ENCODE measurements at regions not wholly inside any gene's neighbourhood (a gene's known extent, or its start where the extent isn't known, plus 50 kb on each side); places are given as distances from the start of the nearest gene placed in this dataset.

DNA sequence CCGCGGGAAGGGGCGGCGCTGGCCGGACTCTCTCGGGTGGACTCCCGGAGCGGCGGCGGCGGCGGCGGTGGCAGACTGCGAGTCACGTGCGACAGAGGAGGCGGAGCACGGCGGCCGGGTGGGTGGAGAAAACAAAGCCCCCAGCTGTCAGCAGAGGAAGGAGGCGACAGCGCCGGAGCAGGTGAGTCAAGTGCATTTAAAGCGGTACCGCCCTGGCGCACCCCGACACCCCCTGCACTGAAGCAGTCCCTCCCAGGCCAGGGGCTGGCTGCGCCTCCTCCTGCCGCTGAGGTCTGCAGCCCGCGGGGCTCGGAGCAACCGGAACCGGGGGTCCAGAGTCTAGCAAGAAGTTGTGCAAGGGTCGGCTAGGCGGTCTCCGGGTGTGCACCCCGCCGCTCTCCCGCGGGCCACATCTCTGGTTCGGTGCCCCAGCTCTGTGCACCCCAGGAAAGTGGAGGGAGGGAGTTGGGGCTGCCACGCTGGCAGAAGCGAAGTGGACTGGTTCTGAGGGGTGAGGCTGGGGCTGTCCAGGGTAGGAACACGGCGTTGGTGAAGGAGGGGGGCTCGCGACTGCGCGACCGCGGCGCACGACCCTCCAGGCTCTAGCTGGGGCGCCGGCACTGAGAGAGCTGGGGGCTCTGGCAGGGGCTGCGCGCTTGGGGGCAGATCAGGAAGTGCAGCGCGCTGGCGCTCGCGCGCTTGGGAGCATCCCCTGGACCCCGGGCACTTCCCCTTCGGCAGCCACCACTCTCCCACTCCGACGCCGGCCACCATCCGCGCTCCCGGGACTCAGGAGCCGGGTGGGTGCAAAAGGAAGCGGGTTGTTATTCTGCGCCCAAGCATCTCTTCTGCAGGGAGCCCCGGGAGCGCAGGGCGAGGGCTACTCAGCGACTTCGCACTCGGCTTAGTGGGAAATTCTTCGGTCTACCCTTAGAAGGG, 64.0 kb upstream of the MAPRE2 start:
- H3K4me1 ChIP-seq (ENCODE audit: control insufficient read depth in 1 of 2, insufficient read depth in 2 of 2, low read length in 2 of 2) = peaks cover 25 to 37% of the 10 kb centered on the region in 2 donors
- peak overlapping the region in 4 of 7 donors; percentile 24 to 61 (median 37) for H3K27ac Mint-ChIP-seq
- no peaks in the 10 kb centered on the region for H3K36me3 ChIP-seq (replicated peaks in 1 of 2; ENCODE audit: control insufficient read depth in 1 of 2, insufficient read depth in 2 of 2, low read length in 2 of 2)
- H3K79me2 ChIP-seq (ENCODE audit: insufficient read depth, low read length) = no peaks in the 10 kb centered on the region
- H3K4me2 ChIP-seq (replicated peaks; ENCODE audit: extremely low read depth, low read length, poor library complexity, severe bottlenecking) = peak overlapping the region; percentile 96
- peaks cover 0 to 7% (median 3%) of the 10 kb centered on the region in 7 donors for H3K9me3 Mint-ChIP-seq
- peak overlapping the region; percentile 63 for H3K9ac ChIP-seq (ENCODE audit: insufficient read depth, low read length, poor library complexity, severe bottlenecking)
- H3K27me3 Mint-ChIP-seq (ENCODE audit: low read depth in 3 of 3) = peaks cover 17 to 47% (median 25%) of the 10 kb centered on the region in 3 donors
- DNase-seq = peak; percentile 29 to 68 (median 54)
- H3K36me3 Mint-ChIP-seq = peaks cover 0 to 5% of the 10 kb centered on the region in 2 donors
- peak overlapping the region; percentile 49 to 83 (median 62) for H3K4me3 ChIP-seq (replicated peaks in 1 of 3; ENCODE audit: low read depth in 2 of 3, low read length in 3 of 3)
- H2AFZ ChIP-seq (ENCODE audit: insufficient read depth, low read depth, low read length, poor library complexity, severe bottlenecking) = peak overlapping the region; percentile 88
- H3K4me3 Mint-ChIP-seq = peak overlapping the region; percentile 88 to 94
- H3K4me1 Mint-ChIP-seq = peaks cover 30% of the 10 kb centered on the region
- TF ChIP-seq CTCF (IDR thresholded peaks at IDR 0.05) = no peak
- WGBS (ENCODE audit: insufficient coverage) = 0% methylated on average over 81 of the region's 82 CpGs
- no peaks in the 10 kb centered on the region for H4K20me1 ChIP-seq (ENCODE audit: insufficient read depth, low read length)
- no peak overlapping the region for H3K27ac ChIP-seq (ENCODE audit: low read depth in 1 of 2, low read length in 2 of 2)
- intact Hi-C loops (cut with micrococcal nuclease) = no loop called here
- no peaks in the 10 kb centered on the region for H3K9me3 ChIP-seq (replicated peaks in 1 of 2; ENCODE audit: control insufficient read depth in 1 of 2, insufficient read depth in 1 of 2, low read length in 2 of 2)
- peaks cover 10 to 31% of the 10 kb centered on the region in 2 donors for H3K27me3 ChIP-seq (ENCODE audit: control insufficient read depth in 2 of 2, insufficient read depth in 2 of 2, low read length in 2 of 2)

DNA sequence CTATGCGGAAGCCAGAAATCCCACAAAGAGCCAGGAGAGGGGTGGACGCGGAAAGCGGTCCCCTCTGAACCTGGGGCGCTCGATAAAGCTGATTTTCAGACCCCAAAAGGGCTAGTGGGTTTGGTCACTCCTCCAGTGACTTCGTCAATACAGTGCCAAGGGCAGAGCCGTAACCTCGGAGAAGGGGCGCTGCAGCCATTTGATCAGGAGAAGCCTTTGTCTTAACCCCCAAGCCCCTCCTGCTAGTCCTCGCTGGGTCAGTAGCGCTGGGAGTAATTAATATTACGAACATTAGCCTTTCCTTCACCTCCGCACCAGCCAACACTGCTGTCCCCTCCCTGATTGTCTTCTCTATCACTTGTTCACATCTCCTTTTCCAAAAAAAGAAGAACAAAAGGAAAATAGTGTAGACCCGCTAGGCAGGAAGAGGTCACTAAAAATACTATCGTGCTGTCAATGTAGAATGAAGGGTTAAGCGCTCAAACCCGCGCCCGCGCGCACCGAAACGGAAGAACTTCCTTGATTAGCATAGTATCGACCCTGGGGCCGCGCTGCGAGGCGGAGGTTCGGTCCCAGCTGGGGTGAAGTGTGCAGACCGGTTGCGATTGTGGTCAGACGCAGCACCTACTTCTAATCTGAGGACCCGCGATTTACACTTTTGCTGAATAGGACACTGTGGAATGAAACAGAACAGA, 63.2 kb upstream of the MAPRE2 start:
- no peaks in the 10 kb centered on the region for H3K9me3 ChIP-seq (replicated peaks in 1 of 2; ENCODE audit: control insufficient read depth in 1 of 2, insufficient read depth in 1 of 2, low read length in 2 of 2)
- TF ChIP-seq CTCF (IDR thresholded peaks at IDR 0.05) = no peak
- peaks cover 25 to 37% of the 10 kb centered on the region in 2 donors for H3K4me1 ChIP-seq (ENCODE audit: control insufficient read depth in 1 of 2, insufficient read depth in 2 of 2, low read length in 2 of 2)
- H3K36me3 ChIP-seq (replicated peaks in 1 of 2; ENCODE audit: control insufficient read depth in 1 of 2, insufficient read depth in 2 of 2, low read length in 2 of 2) = no peaks in the 10 kb centered on the region
- H4K20me1 ChIP-seq (ENCODE audit: insufficient read depth, low read length) = no peaks in the 10 kb centered on the region
- peak overlapping the region; percentile 49 to 83 (median 62) for H3K4me3 ChIP-seq (replicated peaks in 1 of 3; ENCODE audit: low read depth in 2 of 3, low read length in 3 of 3)
- H3K27ac ChIP-seq (ENCODE audit: low read depth in 1 of 2, low read length in 2 of 2) = peak overlapping the region in 1 of 2 donors; percentile 58
- H3K27me3 ChIP-seq (ENCODE audit: control insufficient read depth in 2 of 2, insufficient read depth in 2 of 2, low read length in 2 of 2) = peaks cover 10 to 31% of the 10 kb centered on the region in 2 donors
- Mint-ChIP-seq H3K4me3 (peak overlapping the region; percentile 88 to 94), H3K36me3 (peaks cover 0 to 5% of the 10 kb centered on the region in 2 donors), H3K27ac (peak overlapping the region; percentile 15 to 88 (median 61)), H3K27me3 (ENCODE audit: low read depth in 3 of 3) (peaks cover 17 to 47% (median 25%) of the 10 kb centered on the region in 3 donors), H3K9me3 (peaks cover 0 to 7% (median 3%) of the 10 kb centered on the region in 7 donors), H3K4me1 (peaks cover 30% of the 10 kb centered on the region)
- H3K79me2 ChIP-seq (ENCODE audit: insufficient read depth, low read length) = no peaks in the 10 kb centered on the region
- intact Hi-C loops (cut with micrococcal nuclease) = loop anchor here in 1 of 2 donors (2.0 kb wide), 1 partner anchor 63 kb away; the partner anchor contains the start of gene MAPRE2
- under 1% methylated on average over 28 of the region's 35 CpGs for WGBS (ENCODE audit: insufficient coverage)
- peak overlapping the region; percentile 63 for H3K9ac ChIP-seq (ENCODE audit: insufficient read depth, low read length, poor library complexity, severe bottlenecking)
- peak overlapping the region; percentile 88 for H2AFZ ChIP-seq (ENCODE audit: insufficient read depth, low read depth, low read length, poor library complexity, severe bottlenecking)
- H3K4me2 ChIP-seq (replicated peaks; ENCODE audit: extremely low read depth, low read length, poor library complexity, severe bottlenecking) = peak overlapping the region; percentile 96
- peak in 1 of 3 donors; percentile 44 for DNase-seq
